Panc1 (cell line): ENCODE measurements at regions not wholly inside any gene's neighbourhood (a gene's known extent, or its start where the extent isn't known, plus 50 kb on each side); places are given as distances from the start of the nearest gene placed in this dataset.

Experiments used
- SIN3A ChIP-seq: IDR thresholded peaks from 2 replicates; pipeline ENCODE4 v1.6.1; 2012; ENCODE audit warnings: low read depth, mild to moderate bottlenecking, low read length, moderate library complexity, borderline replicate concordance; ENCODE audit not compliant: insufficient read depth
- TF ChIP-seq, protein P1 (sequence below), 2 experiments: IDR thresholded peaks; 2 replicates each; pipeline ENCODE4 v1.6.1; 2011 to 2012; ENCODE audit warnings: low read depth in 2 of 2, control low read depth in 1 of 2, low read length in 1 of 2, mild to moderate bottlenecking in 1 of 2, moderate library complexity in 1 of 2; ENCODE audit not compliant: insufficient read depth in 1 of 2
- TF ChIP-seq, protein P2 (sequence below): fragments of 450-650 bp; IDR thresholded peaks from 2 replicates; pipeline ENCODE4 v1.5.1; 2017; ENCODE audit warnings: mild to moderate bottlenecking

DNA sequence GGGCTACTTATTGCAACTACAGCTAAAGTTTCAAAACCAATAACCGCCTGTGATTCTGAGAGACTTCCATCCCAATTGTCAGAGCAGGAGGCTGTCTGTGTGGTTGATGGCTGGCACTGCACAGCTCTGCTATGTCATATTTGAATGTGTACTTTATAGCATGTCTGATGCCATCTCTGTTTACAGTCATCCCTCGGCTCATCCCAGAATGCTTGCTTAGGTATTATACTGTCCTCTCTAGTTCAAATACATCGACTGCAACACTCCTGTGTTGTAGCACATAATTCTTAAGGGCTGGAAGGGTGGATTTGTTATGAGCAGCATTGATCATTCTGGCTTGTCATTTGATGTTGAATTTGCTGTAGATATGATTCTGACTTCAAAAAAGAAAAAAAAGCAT is 1617.5 kb upstream of the TENM3 start:
- TF ChIP-seq, protein P1, sequence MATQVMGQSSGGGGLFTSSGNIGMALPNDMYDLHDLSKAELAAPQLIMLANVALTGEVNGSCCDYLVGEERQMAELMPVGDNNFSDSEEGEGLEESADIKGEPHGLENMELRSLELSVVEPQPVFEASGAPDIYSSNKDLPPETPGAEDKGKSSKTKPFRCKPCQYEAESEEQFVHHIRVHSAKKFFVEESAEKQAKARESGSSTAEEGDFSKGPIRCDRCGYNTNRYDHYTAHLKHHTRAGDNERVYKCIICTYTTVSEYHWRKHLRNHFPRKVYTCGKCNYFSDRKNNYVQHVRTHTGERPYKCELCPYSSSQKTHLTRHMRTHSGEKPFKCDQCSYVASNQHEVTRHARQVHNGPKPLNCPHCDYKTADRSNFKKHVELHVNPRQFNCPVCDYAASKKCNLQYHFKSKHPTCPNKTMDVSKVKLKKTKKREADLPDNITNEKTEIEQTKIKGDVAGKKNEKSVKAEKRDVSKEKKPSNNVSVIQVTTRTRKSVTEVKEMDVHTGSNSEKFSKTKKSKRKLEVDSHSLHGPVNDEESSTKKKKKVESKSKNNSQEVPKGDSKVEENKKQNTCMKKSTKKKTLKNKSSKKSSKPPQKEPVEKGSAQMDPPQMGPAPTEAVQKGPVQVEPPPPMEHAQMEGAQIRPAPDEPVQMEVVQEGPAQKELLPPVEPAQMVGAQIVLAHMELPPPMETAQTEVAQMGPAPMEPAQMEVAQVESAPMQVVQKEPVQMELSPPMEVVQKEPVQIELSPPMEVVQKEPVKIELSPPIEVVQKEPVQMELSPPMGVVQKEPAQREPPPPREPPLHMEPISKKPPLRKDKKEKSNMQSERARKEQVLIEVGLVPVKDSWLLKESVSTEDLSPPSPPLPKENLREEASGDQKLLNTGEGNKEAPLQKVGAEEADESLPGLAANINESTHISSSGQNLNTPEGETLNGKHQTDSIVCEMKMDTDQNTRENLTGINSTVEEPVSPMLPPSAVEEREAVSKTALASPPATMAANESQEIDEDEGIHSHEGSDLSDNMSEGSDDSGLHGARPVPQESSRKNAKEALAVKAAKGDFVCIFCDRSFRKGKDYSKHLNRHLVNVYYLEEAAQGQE (IDR thresholded peaks at IDR 0.05; ENCODE audit: insufficient read depth in 1 of 2, low read depth in 2 of 2, low read length in 1 of 2): no peak
- TF ChIP-seq, protein P2, sequence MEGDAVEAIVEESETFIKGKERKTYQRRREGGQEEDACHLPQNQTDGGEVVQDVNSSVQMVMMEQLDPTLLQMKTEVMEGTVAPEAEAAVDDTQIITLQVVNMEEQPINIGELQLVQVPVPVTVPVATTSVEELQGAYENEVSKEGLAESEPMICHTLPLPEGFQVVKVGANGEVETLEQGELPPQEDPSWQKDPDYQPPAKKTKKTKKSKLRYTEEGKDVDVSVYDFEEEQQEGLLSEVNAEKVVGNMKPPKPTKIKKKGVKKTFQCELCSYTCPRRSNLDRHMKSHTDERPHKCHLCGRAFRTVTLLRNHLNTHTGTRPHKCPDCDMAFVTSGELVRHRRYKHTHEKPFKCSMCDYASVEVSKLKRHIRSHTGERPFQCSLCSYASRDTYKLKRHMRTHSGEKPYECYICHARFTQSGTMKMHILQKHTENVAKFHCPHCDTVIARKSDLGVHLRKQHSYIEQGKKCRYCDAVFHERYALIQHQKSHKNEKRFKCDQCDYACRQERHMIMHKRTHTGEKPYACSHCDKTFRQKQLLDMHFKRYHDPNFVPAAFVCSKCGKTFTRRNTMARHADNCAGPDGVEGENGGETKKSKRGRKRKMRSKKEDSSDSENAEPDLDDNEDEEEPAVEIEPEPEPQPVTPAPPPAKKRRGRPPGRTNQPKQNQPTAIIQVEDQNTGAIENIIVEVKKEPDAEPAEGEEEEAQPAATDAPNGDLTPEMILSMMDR: no peak
- TF ChIP-seq SIN3A: no peak
